COR-L47 (cell line): ENCODE measurements at regions not wholly inside any gene's neighbourhood (a gene's known extent, or its start where the extent isn't known, plus 50 kb on each side); places are given as distances from the start of the nearest gene placed in this dataset.
"Not testable (repeated sequence)": the region's sequence is repeated elsewhere in the genome, so short reads cannot be mapped to it uniquely, and the experiment has no call there.

ENCODE experiments used
- DNase-seq: peaks from one replicate; lab custom pipeline; 2025; lab: John Stamatoyannopoulos, UW

- no peak for DNase-seq
These were observed 583.9 kb downstream of the NTRK3 start for GRCh38 chr15:87672309-87673288.

- no peak for DNase-seq
These were observed 585.2 kb downstream of the NTRK3 start for GRCh38 chr15:87671289-87671688.

- no peak for DNase-seq
These were observed 586.7 kb downstream of the NTRK3 start for GRCh38 chr15:87669846-87670245.

- not testable (repeated sequence) for DNase-seq
These were observed 587.6 kb downstream of the NTRK3 start for GRCh38 chr15:87668768-87669564.

- no peak for DNase-seq
These were observed 588.9 kb downstream of the NTRK3 start for GRCh38 chr15:87667643-87668042.

- no peak for DNase-seq
These were observed 594.0 kb downstream of the NTRK3 start for GRCh38 chr15:87662575-87662974.

- DNase-seq = no peak
These were observed 594.8 kb downstream of the NTRK3 start for GRCh38 chr15:87661454-87662355.

- DNase-seq = no peak
These were observed 596.0 kb downstream of the NTRK3 start for GRCh38 chr15:87660251-87661129.

- DNase-seq = no peak
These were observed 600.2 kb downstream of the NTRK3 start for GRCh38 chr15:87656372-87656771.

GRCh38 chr15:87653646-87654045 is 602.9 kb downstream of the NTRK3 start:
- no peak for DNase-seq

GRCh38 chr15:87649175-87649574 is 607.4 kb downstream of the NTRK3 start:
- DNase-seq = no peak

GRCh38 chr15:87648278-87648677 is 608.3 kb downstream of the NTRK3 start:
- DNase-seq = no peak

GRCh38 chr15:87645723-87646122 is 610.8 kb downstream of the NTRK3 start:
- DNase-seq = no peak

- DNase-seq = not testable (repeated sequence)
These were observed 613.5 kb downstream of the NTRK3 start for GRCh38 chr15:87642997-87643396.

- no peak for DNase-seq
These were observed 617.1 kb downstream of the NTRK3 start for GRCh38 chr15:87639305-87640011.

- no peak for DNase-seq
These were observed 617.9 kb downstream of the NTRK3 start for GRCh38 chr15:87638554-87639083.

GRCh38 chr15:87634361-87634760 is 622.2 kb downstream of the NTRK3 start:
- DNase-seq = no peak

- DNase-seq = no peak
These were observed 623.0 kb downstream of the NTRK3 start for GRCh38 chr15:87633525-87633924.

GRCh38 chr15:87632364-87632763 is 624.2 kb downstream of the NTRK3 start:
- no peak for DNase-seq

- no peak for DNase-seq
These were observed 624.8 kb downstream of the NTRK3 start for GRCh38 chr15:87631775-87632174.
